Panc1 (cell line): ENCODE measurements at regions not wholly inside any gene's neighbourhood (a gene's known extent, or its start where the extent isn't known, plus 50 kb on each side); places are given as distances from the start of the nearest gene placed in this dataset.

ENCODE experiments used
- ATAC-seq: fragments of 200-7000 bp; cut with Tn5 transposase; 2 replicates; pipeline ENCODE4 v1.9.1; 2020; ENCODE audit warnings: mild to moderate bottlenecking, moderate library complexity
- BruUV-seq: library from RNA; stranded (reverse); fragments of 400-500 nt; replicated peaks from 2 replicates; lab custom pipeline; 2021; lab: Mats Ljungman, UMichigan
- CTCF ChIA-PET: fragments of 300-600 bp; sonication (Branson Sonifier 250); formaldehyde crosslinking; loops from one replicate; lab custom pipeline; 2022; ENCODE audit warnings: antibody characterized with exemption; lab: Charles Lee
- POLR2A ChIA-PET: fragments of 300-600 bp; sonication (Branson Sonifier 250); formaldehyde crosslinking; loops from one replicate; lab custom pipeline; 2022; ENCODE audit warnings: antibody characterized with exemption; lab: Charles Lee
- DNase-seq: peaks from one replicate; pipeline ENCODE4 v3.0.0-alpha.2; 2010; ENCODE audit warnings: low read depth, low spot score
- H3K27ac ChIP-seq: 2 replicates; pipeline ENCODE4 v1.5.1; 2011; ENCODE audit warnings: mild to moderate bottlenecking, low read length, inconsistent platforms
- H3K27me3 ChIP-seq: fragments of 200-500 bp; sonication (Bioruptor generic); 2 replicates; pipeline ENCODE4 v1.6.0; 2014; ENCODE audit warnings: low read length, inconsistent platforms; ENCODE audit not compliant: control insufficient read depth, insufficient read depth
- H3K36me3 ChIP-seq: fragments of 200-500 bp; sonication (Bioruptor generic); 2 replicates; pipeline ENCODE4 v1.5.1; 2014; ENCODE audit warnings: inconsistent platforms, mild to moderate bottlenecking, low read length, moderate library complexity; ENCODE audit not compliant: control insufficient read depth, insufficient read depth
- H3K4me1 ChIP-seq: 2 replicates; pipeline ENCODE4 v1.5.1; 2011; ENCODE audit warnings: inconsistent platforms, mild to moderate bottlenecking, low read length, moderate library complexity; ENCODE audit not compliant: control insufficient read depth, insufficient read depth
- H3K4me3 ChIP-seq, 2 experiments: 2 replicates each; pipeline ENCODE4 v1.5.1; 2011 to 2012; ENCODE audit warnings: low read depth in 2 of 2, low read length in 2 of 2, mild to moderate bottlenecking in 2 of 2, inconsistent platforms in 1 of 2, moderate library complexity in 1 of 2
- H3K9me3 ChIP-seq: fragments of 200-500 bp; sonication (Bioruptor generic); 2 replicates; pipeline ENCODE4 v1.5.1; 2014; ENCODE audit warnings: low read depth, mild to moderate bottlenecking, inconsistent platforms, low read length, moderate library complexity; ENCODE audit not compliant: control insufficient read depth, insufficient read depth
- POLR2AphosphoS5 ChIP-seq: IDR thresholded peaks from 2 replicates; pipeline ENCODE4 v1.6.1; 2012; ENCODE audit warnings: mild to moderate bottlenecking, low read depth, low read length, moderate library complexity
- SIN3A ChIP-seq: IDR thresholded peaks from 2 replicates; pipeline ENCODE4 v1.6.1; 2012; ENCODE audit warnings: low read depth, mild to moderate bottlenecking, low read length, moderate library complexity, borderline replicate concordance; ENCODE audit not compliant: insufficient read depth
- TCF7L2 ChIP-seq: IDR thresholded peaks from 2 replicates; pipeline ENCODE4 v1.6.1; 2011; ENCODE audit warnings: mild to moderate bottlenecking, low read depth, low read length, inconsistent platforms
- in situ Hi-C: cut with HindIII; loops from 2 replicates; pipeline ENCODE4 v1.10.0; 2016; ENCODE audit warnings: low sequenced_read_pairs, low pct_unique_long_range_greater_than_20kb
- intact Hi-C: fragments of 100-400 bp; cut with micrococcal nuclease; formaldehyde crosslinking; loops from one replicate; pipeline ENCODE4 v1.10.0; 2022; ENCODE audit not compliant: unreplicated experiment
- TF ChIP-seq, protein P1 (sequence below), 2 experiments: IDR thresholded peaks; 2 replicates each; pipeline ENCODE4 v1.6.1; 2011 to 2012; ENCODE audit warnings: low read depth in 2 of 2, control low read depth in 1 of 2, low read length in 1 of 2, mild to moderate bottlenecking in 1 of 2, moderate library complexity in 1 of 2; ENCODE audit not compliant: insufficient read depth in 1 of 2
- TF ChIP-seq, protein P2 (sequence below): fragments of 450-650 bp; IDR thresholded peaks from 2 replicates; pipeline ENCODE4 v1.5.1; 2017; ENCODE audit warnings: mild to moderate bottlenecking

DNA sequence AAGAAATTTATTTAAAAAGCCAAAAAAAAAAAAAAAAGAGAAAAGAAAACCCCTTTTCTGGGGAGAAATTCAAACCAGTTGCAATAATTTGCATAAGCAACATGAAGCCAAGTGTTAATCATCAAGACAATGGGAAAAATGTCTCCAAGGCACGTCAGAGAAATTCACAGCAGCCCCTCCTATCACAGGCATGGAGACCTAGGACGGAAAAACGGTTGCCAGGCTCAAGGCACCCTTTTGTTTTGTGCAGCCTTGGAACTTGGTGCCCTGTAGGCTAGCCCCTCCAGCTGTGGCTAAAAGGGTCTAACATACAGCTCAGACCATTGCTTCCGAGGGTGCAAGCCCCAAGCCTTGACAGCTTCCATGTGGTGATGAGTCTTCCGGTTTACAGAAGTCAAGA is 509.2 kb upstream of the SOX11 start:
- H3K27me3 ChIP-seq, result no peaks in the 10 kb centered on the region
- DNase-seq (no peak), ATAC-seq (no peak)
- ChIA-PET CTCF (no interaction called here), POLR2A (no interaction called here)
- no peak overlapping the region for H3K4me3 ChIP-seq
- H3K27ac ChIP-seq, result no peak overlapping the region
- no peak for TF ChIP-seq TCF7L2
- TF ChIP-seq SIN3A, result no peak
- H3K9me3 ChIP-seq, result no peaks in the 10 kb centered on the region
- H3K36me3 ChIP-seq, result no peaks in the 10 kb centered on the region
- no TSS peak for BruUV-seq
- intact Hi-C loops, result no loop called here
- in situ Hi-C loops, result no loop called here
- H3K4me1 ChIP-seq, result no peaks in the 10 kb centered on the region

DNA sequence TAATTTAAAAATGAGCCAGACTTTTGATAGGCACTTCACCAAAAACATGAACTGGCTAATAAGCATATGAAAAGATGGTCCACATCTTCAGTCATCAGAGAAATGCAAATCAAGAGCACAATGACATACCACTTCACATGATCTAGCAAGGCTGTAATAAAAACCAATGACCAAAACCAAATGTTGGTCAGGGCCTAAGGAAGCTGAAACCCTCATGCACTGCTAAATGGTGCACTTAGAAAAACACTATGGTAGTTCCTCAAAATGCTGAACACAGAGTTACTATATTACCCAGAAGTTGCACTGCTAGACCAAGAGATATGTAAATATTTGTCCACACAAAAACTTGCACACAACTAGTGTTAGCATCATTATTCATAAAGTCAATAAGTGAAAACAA is 504.9 kb upstream of the SOX11 start:
- Histone ChIP-seq H3K36me3 (no peaks in the 10 kb centered on the region), H3K4me3 (no peak overlapping the region), H3K27me3 (no peaks in the 10 kb centered on the region), H3K4me1 (no peaks in the 10 kb centered on the region), H3K27ac (no peak overlapping the region), H3K9me3 (no peaks in the 10 kb centered on the region)
- POLR2A ChIA-PET, result no interaction called here
- DNase-seq (no peak), ATAC-seq (no peak)
- TF ChIP-seq, protein P1, sequence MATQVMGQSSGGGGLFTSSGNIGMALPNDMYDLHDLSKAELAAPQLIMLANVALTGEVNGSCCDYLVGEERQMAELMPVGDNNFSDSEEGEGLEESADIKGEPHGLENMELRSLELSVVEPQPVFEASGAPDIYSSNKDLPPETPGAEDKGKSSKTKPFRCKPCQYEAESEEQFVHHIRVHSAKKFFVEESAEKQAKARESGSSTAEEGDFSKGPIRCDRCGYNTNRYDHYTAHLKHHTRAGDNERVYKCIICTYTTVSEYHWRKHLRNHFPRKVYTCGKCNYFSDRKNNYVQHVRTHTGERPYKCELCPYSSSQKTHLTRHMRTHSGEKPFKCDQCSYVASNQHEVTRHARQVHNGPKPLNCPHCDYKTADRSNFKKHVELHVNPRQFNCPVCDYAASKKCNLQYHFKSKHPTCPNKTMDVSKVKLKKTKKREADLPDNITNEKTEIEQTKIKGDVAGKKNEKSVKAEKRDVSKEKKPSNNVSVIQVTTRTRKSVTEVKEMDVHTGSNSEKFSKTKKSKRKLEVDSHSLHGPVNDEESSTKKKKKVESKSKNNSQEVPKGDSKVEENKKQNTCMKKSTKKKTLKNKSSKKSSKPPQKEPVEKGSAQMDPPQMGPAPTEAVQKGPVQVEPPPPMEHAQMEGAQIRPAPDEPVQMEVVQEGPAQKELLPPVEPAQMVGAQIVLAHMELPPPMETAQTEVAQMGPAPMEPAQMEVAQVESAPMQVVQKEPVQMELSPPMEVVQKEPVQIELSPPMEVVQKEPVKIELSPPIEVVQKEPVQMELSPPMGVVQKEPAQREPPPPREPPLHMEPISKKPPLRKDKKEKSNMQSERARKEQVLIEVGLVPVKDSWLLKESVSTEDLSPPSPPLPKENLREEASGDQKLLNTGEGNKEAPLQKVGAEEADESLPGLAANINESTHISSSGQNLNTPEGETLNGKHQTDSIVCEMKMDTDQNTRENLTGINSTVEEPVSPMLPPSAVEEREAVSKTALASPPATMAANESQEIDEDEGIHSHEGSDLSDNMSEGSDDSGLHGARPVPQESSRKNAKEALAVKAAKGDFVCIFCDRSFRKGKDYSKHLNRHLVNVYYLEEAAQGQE (IDR thresholded peaks at IDR 0.05; ENCODE audit: insufficient read depth in 1 of 2, low read depth in 2 of 2, low read length in 1 of 2), result no peak
- TF ChIP-seq POLR2AphosphoS5, result no peak
- no peak for TF ChIP-seq SIN3A
- TF ChIP-seq TCF7L2, result no peak
- TF ChIP-seq, protein P2, sequence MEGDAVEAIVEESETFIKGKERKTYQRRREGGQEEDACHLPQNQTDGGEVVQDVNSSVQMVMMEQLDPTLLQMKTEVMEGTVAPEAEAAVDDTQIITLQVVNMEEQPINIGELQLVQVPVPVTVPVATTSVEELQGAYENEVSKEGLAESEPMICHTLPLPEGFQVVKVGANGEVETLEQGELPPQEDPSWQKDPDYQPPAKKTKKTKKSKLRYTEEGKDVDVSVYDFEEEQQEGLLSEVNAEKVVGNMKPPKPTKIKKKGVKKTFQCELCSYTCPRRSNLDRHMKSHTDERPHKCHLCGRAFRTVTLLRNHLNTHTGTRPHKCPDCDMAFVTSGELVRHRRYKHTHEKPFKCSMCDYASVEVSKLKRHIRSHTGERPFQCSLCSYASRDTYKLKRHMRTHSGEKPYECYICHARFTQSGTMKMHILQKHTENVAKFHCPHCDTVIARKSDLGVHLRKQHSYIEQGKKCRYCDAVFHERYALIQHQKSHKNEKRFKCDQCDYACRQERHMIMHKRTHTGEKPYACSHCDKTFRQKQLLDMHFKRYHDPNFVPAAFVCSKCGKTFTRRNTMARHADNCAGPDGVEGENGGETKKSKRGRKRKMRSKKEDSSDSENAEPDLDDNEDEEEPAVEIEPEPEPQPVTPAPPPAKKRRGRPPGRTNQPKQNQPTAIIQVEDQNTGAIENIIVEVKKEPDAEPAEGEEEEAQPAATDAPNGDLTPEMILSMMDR, result no peak
- BruUV-seq, result no TSS peak
- intact Hi-C loops (no loop called here), in situ Hi-C loops (no loop called here)
- CTCF ChIA-PET, result no interaction called here

DNA sequence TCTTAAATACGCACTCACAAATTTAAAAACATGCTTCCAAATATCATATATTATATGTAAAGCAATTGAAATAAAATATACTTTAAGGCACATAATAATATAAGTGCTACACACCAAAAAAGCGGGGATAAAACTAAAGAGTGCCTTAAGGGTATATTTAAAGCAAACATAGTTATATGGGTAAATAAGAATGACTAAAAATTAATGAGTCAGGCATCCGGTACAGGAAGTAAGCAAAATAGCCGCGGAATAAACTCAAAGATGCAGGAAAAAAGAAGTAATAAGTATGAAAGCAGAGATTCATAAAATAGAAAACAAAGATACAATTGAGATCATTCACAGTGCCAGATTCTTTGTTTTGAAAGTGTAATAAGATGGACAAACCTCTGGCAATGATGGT is 503.5 kb upstream of the SOX11 start:
- no peaks in the 10 kb centered on the region for H3K4me1 ChIP-seq
- DNase-seq (no peak), ATAC-seq (no peak)
- POLR2A ChIA-PET, result no interaction called here
- no peaks in the 10 kb centered on the region for H3K27me3 ChIP-seq
- CTCF ChIA-PET, result no interaction called here
- H3K36me3 ChIP-seq, result no peaks in the 10 kb centered on the region
- H3K4me3 ChIP-seq, result no peak overlapping the region
- no peak overlapping the region for H3K27ac ChIP-seq
- in situ Hi-C loops, result no loop called here
- intact Hi-C loops, result no loop called here
- BruUV-seq, result no TSS peak
- no peaks in the 10 kb centered on the region for H3K9me3 ChIP-seq
- no peak for TF ChIP-seq SIN3A
- no peak for TF ChIP-seq POLR2AphosphoS5
- no peak for TF ChIP-seq TCF7L2
- TF ChIP-seq, protein P1 (IDR thresholded peaks at IDR 0.05; ENCODE audit: insufficient read depth in 1 of 2, low read depth in 2 of 2, low read length in 1 of 2), result no peak
- TF ChIP-seq, protein P2, result no peak
